GM12864 (cell line): ENCODE measurements at regions not wholly inside any gene's neighbourhood (a gene's known extent, or its start where the extent isn't known, plus 50 kb on each side); places are given as distances from the start of the nearest gene placed in this dataset.
"Not testable (repeated sequence)": the region's sequence is repeated elsewhere in the genome, so short reads cannot be mapped to it uniquely, and the experiment has no call there.

Experiments used
- DNase-seq: peaks from one replicate; pipeline ENCODE4 v3.0.0-alpha.2; 2011; ENCODE audit warnings: low read depth
- H3K4me3 ChIP-seq: 2 replicates; pipeline ENCODE4 v1.5.1; 2011; ENCODE audit warnings: mild to moderate bottlenecking, low read depth, low read length, control low read depth
- CTCF ChIP-seq: IDR thresholded peaks from 2 replicates; pipeline ENCODE4 v1.5.1; 2011; ENCODE audit warnings: low read depth, mild to moderate bottlenecking, moderate library complexity, low read length, control low read depth, inconsistent platforms; ENCODE audit errors: missing control alignments

GRCh38 chrX:109089359-109089758 is 353.0 kb upstream of the IRS4 start:
- H3K4me3 ChIP-seq = no peak overlapping the region
- DNase-seq = no peak
- no peak for TF ChIP-seq CTCF

GRCh38 chrX:109077788-109078187 is 341.4 kb upstream of the IRS4 start:
- TF ChIP-seq CTCF = no peak
- DNase-seq = no peak
- H3K4me3 ChIP-seq = no peak overlapping the region

- not testable (repeated sequence) for DNase-seq, H3K4me3 ChIP-seq
These were observed 317.8 kb upstream of the IRS4 start for GRCh38 chrX:109054181-109054581.

- DNase-seq = no peak
- TF ChIP-seq CTCF = peak; percentile 13
- no peak overlapping the region for H3K4me3 ChIP-seq
These were observed 313.5 kb upstream of the IRS4 start for GRCh38 chrX:109049903-109050302.

- H3K4me3 ChIP-seq = no peak overlapping the region
- no peak for DNase-seq
- no peak for TF ChIP-seq CTCF
These were observed 313.1 kb upstream of the IRS4 start for GRCh38 chrX:109049416-109049815.

- no peak for TF ChIP-seq CTCF
- H3K4me3 ChIP-seq = no peak overlapping the region
- DNase-seq = no peak
These were observed 303.7 kb upstream of the IRS4 start for GRCh38 chrX:109040057-109040456.

GRCh38 chrX:109036624-109037023 is 300.3 kb upstream of the IRS4 start:
- no peak for DNase-seq
- TF ChIP-seq CTCF = no peak
- no peak overlapping the region for H3K4me3 ChIP-seq

GRCh38 chrX:108993909-108994308 is 257.5 kb upstream of the IRS4 start:
- TF ChIP-seq CTCF = no peak
- no peak for DNase-seq
- no peak overlapping the region for H3K4me3 ChIP-seq

- DNase-seq, H3K4me3 ChIP-seq: not testable (repeated sequence)
These were observed 236.5 kb upstream of the IRS4 start for GRCh38 chrX:108972899-108973298.
